ENCODE measurements at regions not wholly inside any gene's neighbourhood (a gene's known extent, or its start where the extent isn't known, plus 50 kb on each side); places are given as distances from the start of the nearest gene placed in this dataset.
"Not testable (repeated sequence)": the region's sequence is repeated elsewhere in the genome, so short reads cannot be mapped to it uniquely, and the experiment has no call there.

DNA sequence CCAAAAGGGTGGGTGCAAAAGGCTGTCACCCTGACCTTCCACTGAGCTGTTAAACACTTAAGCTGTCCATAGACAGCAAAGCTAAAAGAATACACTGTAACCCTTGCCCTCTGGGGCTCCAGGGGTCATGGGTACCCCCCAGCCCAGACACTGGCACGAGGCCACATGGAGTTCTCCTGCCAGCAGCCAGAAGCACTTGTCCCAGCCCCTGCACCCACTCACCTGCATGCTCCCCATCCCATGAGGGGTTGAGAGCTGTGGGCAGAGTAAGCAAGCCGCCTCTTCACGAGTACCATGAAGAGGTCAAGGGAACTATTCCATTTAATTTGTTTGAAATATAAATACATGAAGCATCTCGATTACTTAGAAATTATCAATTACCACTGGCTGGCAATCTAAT, 867.1 kb upstream of the ZEB2 start:
- WGBS (ENCODE audit: insufficient coverage), result 100% methylated on average over 1 of the region's 4 CpGs
- Histone ChIP-seq H3K36me3 (ENCODE audit: control insufficient read depth, insufficient read depth, low read length) (no peaks in the 10 kb centered on the region), H3K9me3 (ENCODE audit: control insufficient read depth, insufficient read depth, low read length) (peaks cover 4% of the 10 kb centered on the region), H3K27ac (ENCODE audit: low read depth, low read length) (no peak overlapping the region), H3K4me1 (ENCODE audit: control insufficient read depth, insufficient read depth, low read length) (no peaks in the 10 kb centered on the region), H3K27me3 (ENCODE audit: control insufficient read depth, insufficient read depth, low read length) (no peaks in the 10 kb centered on the region), H3K4me3 (ENCODE audit: low read depth, low read length) (no peak overlapping the region)
- no peak for DNase-seq (ENCODE audit: low read depth in 4 of 6, low spot score in 6 of 6)

DNA sequence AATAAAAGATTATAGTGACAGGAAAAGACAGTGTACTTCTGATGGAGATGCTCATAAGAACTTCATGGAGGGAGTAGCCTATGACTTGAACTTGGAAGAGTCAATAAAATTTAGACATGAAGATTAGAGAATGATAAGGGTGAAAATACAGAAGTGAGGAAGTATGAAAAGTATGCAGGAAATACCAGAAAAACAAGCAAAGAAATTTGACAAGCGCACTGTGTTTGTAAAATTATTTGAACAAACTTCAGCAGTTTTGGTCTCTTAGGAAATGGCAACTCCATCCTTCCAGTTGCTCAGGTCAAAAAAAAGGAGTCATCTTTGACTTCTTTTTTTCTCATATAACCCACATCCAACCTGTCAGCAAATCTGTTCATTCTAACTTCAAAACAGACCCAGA, 864.0 kb upstream of the ZEB2 start:
- no peak for DNase-seq (ENCODE audit: low read depth in 4 of 6, low spot score in 6 of 6)
- Histone ChIP-seq H3K27ac (ENCODE audit: low read depth, low read length) (no peak overlapping the region), H3K4me1 (ENCODE audit: control insufficient read depth, insufficient read depth, low read length) (no peaks in the 10 kb centered on the region), H3K27me3 (ENCODE audit: control insufficient read depth, insufficient read depth, low read length) (no peaks in the 10 kb centered on the region), H3K36me3 (ENCODE audit: control insufficient read depth, insufficient read depth, low read length) (no peaks in the 10 kb centered on the region), H3K4me3 (ENCODE audit: low read depth, low read length) (no peak overlapping the region), H3K9me3 (ENCODE audit: control insufficient read depth, insufficient read depth, low read length) (peaks cover 4% of the 10 kb centered on the region)
- WGBS (ENCODE audit: insufficient coverage), result no CpG with 5 or more reads among the region's 1 CpG

DNA sequence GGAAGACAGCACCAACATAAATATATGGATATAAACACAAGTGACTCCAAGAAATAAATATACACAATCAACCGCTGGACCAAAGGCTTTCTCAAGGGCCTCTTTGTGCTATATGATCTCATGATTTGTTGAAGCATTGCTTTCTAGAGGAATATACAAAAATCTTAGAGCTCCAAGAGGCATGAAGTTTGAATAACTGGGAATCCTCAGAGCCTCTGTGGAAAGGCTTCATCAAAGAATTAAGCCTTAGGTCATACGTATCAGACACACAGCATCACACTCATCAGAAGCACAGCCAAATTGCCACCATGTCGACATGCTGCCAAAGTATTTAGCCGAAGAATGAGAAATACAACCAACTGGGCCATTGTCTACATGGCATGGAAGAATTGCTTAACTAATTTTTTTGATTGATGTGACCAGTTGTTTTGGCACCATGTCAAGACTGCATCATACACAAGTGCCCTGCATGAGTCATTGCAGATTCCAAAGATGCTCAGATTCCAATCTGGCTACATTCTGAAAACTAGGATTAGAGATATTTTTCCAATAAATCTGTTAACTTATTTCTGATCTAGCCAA, 860.6 kb upstream of the ZEB2 start:
- WGBS (ENCODE audit: insufficient coverage), result 100% methylated on average over 1 of the region's 4 CpGs
- peak in 2 of 6 donors; percentile 15 to 18 for DNase-seq (ENCODE audit: low read depth in 4 of 6, low spot score in 6 of 6)
- H3K36me3 ChIP-seq (ENCODE audit: control insufficient read depth, insufficient read depth, low read length), result no peaks in the 10 kb centered on the region
- no peak overlapping the region for H3K4me3 ChIP-seq (ENCODE audit: low read depth, low read length)
- no peaks in the 10 kb centered on the region for H3K27me3 ChIP-seq (ENCODE audit: control insufficient read depth, insufficient read depth, low read length)
- H3K4me1 ChIP-seq (ENCODE audit: control insufficient read depth, insufficient read depth, low read length), result no peaks in the 10 kb centered on the region
- no peaks in the 10 kb centered on the region for H3K9me3 ChIP-seq (ENCODE audit: control insufficient read depth, insufficient read depth, low read length)
- no peak overlapping the region for H3K27ac ChIP-seq (ENCODE audit: low read depth, low read length)

DNA sequence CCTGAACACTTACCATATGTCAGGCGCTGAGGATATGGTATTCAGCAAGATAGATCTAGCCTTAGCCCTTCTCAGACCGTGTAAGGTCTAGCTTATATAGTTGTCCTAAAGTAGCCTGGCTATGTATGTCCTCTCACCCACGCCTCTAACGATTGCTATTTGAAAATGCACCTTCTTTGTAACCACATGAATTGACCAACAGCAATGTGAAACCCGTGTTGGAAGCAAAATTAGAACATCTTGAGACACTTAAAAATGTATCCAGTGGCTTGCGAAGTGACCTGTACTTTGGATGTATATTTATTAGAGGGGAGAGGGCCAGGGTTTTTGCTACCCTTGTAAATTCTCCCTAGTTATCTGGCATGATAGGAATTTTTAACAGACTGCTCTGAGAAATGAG, 860.0 kb upstream of the ZEB2 start:
- WGBS (ENCODE audit: insufficient coverage), result 80% methylated on average over 3 of the region's 6 CpGs
- Histone ChIP-seq H3K4me3 (ENCODE audit: low read depth, low read length) (no peak overlapping the region), H3K36me3 (ENCODE audit: control insufficient read depth, insufficient read depth, low read length) (no peaks in the 10 kb centered on the region), H3K27me3 (ENCODE audit: control insufficient read depth, insufficient read depth, low read length) (no peaks in the 10 kb centered on the region), H3K27ac (ENCODE audit: low read depth, low read length) (peak overlapping the region; percentile 16), H3K4me1 (ENCODE audit: control insufficient read depth, insufficient read depth, low read length) (no peaks in the 10 kb centered on the region), H3K9me3 (ENCODE audit: control insufficient read depth, insufficient read depth, low read length) (no peaks in the 10 kb centered on the region)
- DNase-seq (ENCODE audit: low read depth in 4 of 6, low spot score in 6 of 6), result no peak

DNA sequence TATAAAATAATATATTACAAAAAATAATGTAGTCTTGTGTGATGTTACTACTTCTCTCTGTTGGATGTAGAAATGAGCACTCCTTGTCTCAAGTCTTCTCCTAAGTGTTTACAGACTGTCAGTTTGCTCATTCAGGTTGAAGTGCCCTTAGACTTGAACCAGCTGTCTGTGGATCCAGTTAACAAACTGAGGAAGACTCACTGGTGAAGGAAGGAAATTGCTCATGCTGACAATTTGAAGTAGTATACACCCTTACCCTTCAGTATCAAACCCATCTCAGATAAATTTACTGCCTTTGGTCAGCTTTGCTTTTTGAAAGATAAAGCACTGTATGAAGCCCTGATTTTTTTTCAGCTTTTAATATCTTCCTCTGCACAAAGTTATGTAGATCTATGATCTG, 854.2 kb upstream of the ZEB2 start:
- no peaks in the 10 kb centered on the region for H3K9me3 ChIP-seq (ENCODE audit: control insufficient read depth, insufficient read depth, low read length)
- H3K4me1 ChIP-seq (ENCODE audit: control insufficient read depth, insufficient read depth, low read length), result no peaks in the 10 kb centered on the region
- no peak for DNase-seq (ENCODE audit: low read depth in 4 of 6, low spot score in 6 of 6)
- H3K27me3 ChIP-seq (ENCODE audit: control insufficient read depth, insufficient read depth, low read length), result no peaks in the 10 kb centered on the region
- H3K27ac ChIP-seq (ENCODE audit: low read depth, low read length), result no peak overlapping the region
- no peaks in the 10 kb centered on the region for H3K36me3 ChIP-seq (ENCODE audit: control insufficient read depth, insufficient read depth, low read length)
- no peak overlapping the region for H3K4me3 ChIP-seq (ENCODE audit: low read depth, low read length)

DNA sequence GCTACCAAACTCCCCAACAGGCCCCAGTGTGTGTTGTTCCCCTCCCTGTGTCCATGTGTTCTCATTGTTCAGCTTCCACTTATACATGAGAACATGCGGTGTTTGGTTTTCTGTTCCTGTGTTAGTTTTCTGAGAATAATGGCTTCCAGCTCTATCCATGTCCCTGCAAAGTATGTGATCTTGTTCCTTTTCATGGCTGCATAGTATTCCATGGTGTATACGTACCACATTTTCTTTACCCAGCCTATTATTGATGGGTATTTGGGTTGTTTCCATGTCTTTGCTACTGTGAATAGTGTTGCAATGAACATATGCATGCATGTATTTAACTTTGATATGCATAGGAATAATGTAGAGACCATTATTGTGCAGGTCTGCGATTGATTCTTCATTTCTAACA, 847.4 kb upstream of the ZEB2 start:
- H3K4me1 ChIP-seq (ENCODE audit: control insufficient read depth, insufficient read depth, low read length); H3K36me3 ChIP-seq (ENCODE audit: control insufficient read depth, insufficient read depth, low read length); H3K27me3 ChIP-seq (ENCODE audit: control insufficient read depth, insufficient read depth, low read length); H3K4me3 ChIP-seq (ENCODE audit: low read depth, low read length); H3K9me3 ChIP-seq (ENCODE audit: control insufficient read depth, insufficient read depth, low read length); H3K27ac ChIP-seq (ENCODE audit: low read depth, low read length); DNase-seq (ENCODE audit: low read depth in 4 of 6, low spot score in 6 of 6): not testable (repeated sequence)
- WGBS (ENCODE audit: insufficient coverage), result no CpG with 5 or more reads among the region's 3 CpGs

DNA sequence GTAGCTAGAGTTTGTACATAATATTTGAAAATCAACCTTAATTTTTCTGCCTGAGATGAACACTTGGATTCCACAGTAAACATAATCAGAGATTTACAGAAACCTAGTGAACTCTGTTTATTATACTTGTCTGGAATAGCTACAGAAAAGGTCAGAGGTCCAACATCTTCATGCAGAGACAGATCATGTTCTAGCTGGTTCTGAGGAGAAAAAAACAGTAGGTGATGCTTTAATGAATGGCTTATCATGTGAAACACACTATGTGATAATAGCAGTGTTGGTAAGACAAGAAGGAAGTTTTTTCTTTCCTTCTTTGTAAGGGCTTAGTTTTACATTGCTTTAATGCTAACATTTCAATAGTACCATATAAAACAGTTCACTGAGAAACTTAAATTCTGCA, 846.4 kb upstream of the ZEB2 start:
- H3K36me3 ChIP-seq (ENCODE audit: control insufficient read depth, insufficient read depth, low read length), result no peaks in the 10 kb centered on the region
- peak in 1 of 6 donors; percentile 52 for DNase-seq (ENCODE audit: low read depth in 4 of 6, low spot score in 6 of 6)
- H3K4me1 ChIP-seq (ENCODE audit: control insufficient read depth, insufficient read depth, low read length), result no peaks in the 10 kb centered on the region
- no peak overlapping the region for H3K4me3 ChIP-seq (ENCODE audit: low read depth, low read length)
- no peak overlapping the region for H3K27ac ChIP-seq (ENCODE audit: low read depth, low read length)
- no peaks in the 10 kb centered on the region for H3K9me3 ChIP-seq (ENCODE audit: control insufficient read depth, insufficient read depth, low read length)
- H3K27me3 ChIP-seq (ENCODE audit: control insufficient read depth, insufficient read depth, low read length), result no peaks in the 10 kb centered on the region

DNA sequence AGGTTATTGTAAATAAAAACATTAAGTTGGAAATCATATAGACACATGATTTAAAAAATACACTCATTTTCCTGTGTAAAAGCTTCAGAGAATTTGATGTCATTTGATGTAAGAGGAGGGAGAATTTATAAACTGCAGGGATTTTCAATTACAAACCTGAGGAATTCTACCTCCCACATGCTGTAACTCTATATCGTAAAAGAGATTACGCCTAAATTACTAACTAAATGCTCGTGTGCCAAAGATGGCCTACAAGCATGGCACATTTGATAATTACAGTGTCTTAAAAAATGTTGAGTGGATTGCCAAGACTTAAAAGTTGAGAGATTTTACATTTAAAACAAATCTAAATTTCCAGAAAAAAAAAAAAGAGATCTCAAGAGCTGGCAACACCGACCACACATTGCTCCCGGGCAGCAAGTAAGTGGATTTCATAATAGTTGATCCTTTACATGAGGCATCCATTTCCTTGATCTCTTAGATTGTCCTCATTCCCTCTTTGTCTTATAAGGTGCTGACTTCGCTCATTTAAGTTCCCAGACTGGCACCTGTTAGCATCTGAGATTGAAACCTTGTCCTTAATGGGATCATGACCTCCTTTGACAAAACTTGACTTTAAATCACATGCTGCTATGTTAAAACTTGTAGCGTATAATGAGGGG, 840.3 kb upstream of the ZEB2 start:
- Histone ChIP-seq H3K4me1 (ENCODE audit: control insufficient read depth, insufficient read depth, low read length) (no peaks in the 10 kb centered on the region), H3K27me3 (ENCODE audit: control insufficient read depth, insufficient read depth, low read length) (no peaks in the 10 kb centered on the region), H3K36me3 (ENCODE audit: control insufficient read depth, insufficient read depth, low read length) (no peaks in the 10 kb centered on the region), H3K9me3 (ENCODE audit: control insufficient read depth, insufficient read depth, low read length) (no peaks in the 10 kb centered on the region), H3K27ac (ENCODE audit: low read depth, low read length) (no peak overlapping the region), H3K4me3 (ENCODE audit: low read depth, low read length) (no peak overlapping the region)
- DNase-seq (ENCODE audit: low read depth in 4 of 6, low spot score in 6 of 6), result no peak
- WGBS (ENCODE audit: insufficient coverage), result no CpG with 5 or more reads among the region's 7 CpGs

DNA sequence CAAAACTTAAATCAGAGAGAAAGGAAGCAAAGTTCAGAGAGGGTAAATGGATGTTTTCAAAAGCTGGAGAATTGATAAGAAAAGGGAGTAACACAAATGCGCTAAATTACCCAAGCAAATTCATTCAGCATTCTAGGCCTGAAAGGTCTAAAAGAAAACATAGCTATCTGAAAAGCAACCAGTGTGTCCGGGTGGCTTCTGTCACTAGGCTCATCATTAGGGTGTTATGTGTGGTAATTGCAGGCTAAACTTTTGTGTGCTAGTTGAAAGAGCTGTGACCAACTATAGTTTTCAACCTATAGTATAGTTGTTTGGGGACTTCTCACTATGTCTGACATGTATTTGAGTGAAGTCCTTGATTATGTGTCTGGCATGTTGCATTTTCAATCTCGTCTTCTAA, 839.6 kb upstream of the ZEB2 start:
- H3K4me3 ChIP-seq (ENCODE audit: low read depth, low read length), result no peak overlapping the region
- no peak for DNase-seq (ENCODE audit: low read depth in 4 of 6, low spot score in 6 of 6)
- no peaks in the 10 kb centered on the region for H3K9me3 ChIP-seq (ENCODE audit: control insufficient read depth, insufficient read depth, low read length)
- no peak overlapping the region for H3K27ac ChIP-seq (ENCODE audit: low read depth, low read length)
- no peaks in the 10 kb centered on the region for H3K27me3 ChIP-seq (ENCODE audit: control insufficient read depth, insufficient read depth, low read length)
- H3K4me1 ChIP-seq (ENCODE audit: control insufficient read depth, insufficient read depth, low read length), result no peaks in the 10 kb centered on the region
- WGBS (ENCODE audit: insufficient coverage), result no CpG with 5 or more reads among the region's 3 CpGs
- H3K36me3 ChIP-seq (ENCODE audit: control insufficient read depth, insufficient read depth, low read length), result no peaks in the 10 kb centered on the region

DNA sequence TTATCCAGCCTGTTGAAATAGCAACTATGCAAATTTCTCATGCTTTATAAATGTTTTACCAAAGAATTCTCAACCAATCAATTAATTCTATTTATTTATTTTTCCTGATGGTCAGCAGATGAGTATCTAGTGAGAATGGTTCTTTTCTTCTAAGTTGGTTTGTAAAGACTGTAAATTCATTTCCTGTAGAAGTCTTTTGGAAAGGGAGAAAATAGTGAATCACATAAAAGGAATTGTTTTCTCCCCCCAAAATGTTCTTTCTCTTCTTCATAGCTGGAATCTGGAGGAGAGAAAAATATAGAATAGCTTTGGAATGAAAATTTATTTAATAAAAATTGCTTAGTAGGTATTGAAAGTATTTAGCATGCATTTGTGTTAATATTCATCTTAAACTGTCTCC, 836.1 kb upstream of the ZEB2 start:
- no peak overlapping the region for H3K4me3 ChIP-seq (ENCODE audit: low read depth, low read length)
- no peaks in the 10 kb centered on the region for H3K9me3 ChIP-seq (ENCODE audit: control insufficient read depth, insufficient read depth, low read length)
- no peak overlapping the region for H3K27ac ChIP-seq (ENCODE audit: low read depth, low read length)
- H3K27me3 ChIP-seq (ENCODE audit: control insufficient read depth, insufficient read depth, low read length), result no peaks in the 10 kb centered on the region
- no peaks in the 10 kb centered on the region for H3K4me1 ChIP-seq (ENCODE audit: control insufficient read depth, insufficient read depth, low read length)
- no peaks in the 10 kb centered on the region for H3K36me3 ChIP-seq (ENCODE audit: control insufficient read depth, insufficient read depth, low read length)
- DNase-seq (ENCODE audit: low read depth in 4 of 6, low spot score in 6 of 6), result no peak
